PC-3 (cell line): ENCODE measurements at regions not wholly inside any gene's neighbourhood (a gene's known extent, or its start where the extent isn't known, plus 50 kb on each side); places are given as distances from the start of the nearest gene placed in this dataset.

Experiments used
- ATAC-seq: fragments of 200-7000 bp; cut with Tn5 transposase; 2 replicates; pipeline ENCODE4 v1.9.1; 2020; ENCODE audit warnings: mild to moderate bottlenecking, moderate library complexity
- BruUV-seq: library from RNA; stranded (reverse); fragments of 400-500 nt; replicated peaks from 2 replicates; lab custom pipeline; 2021; lab: Mats Ljungman, UMichigan
- CTCF ChIA-PET: fragments of 300-600 bp; sonication (Branson Sonifier 250); formaldehyde crosslinking; loops from one replicate; lab custom pipeline; 2022; ENCODE audit warnings: antibody characterized with exemption; lab: Charles Lee
- POLR2A ChIA-PET: fragments of 300-600 bp; sonication (Branson Sonifier 250); formaldehyde crosslinking; loops from one replicate; lab custom pipeline; 2022; ENCODE audit warnings: antibody characterized with exemption; ENCODE audit not compliant: unreplicated experiment; lab: Charles Lee
- DNase-seq: peaks from one replicate; pipeline ENCODE4 v3.0.0-alpha.2; 2015
- H2AFZ ChIP-seq: fragments of 300-600 bp; sonication (generic); 2 replicates; pipeline ENCODE4 v1.6.0; 2016; ENCODE audit warnings: antibody characterized with exemption, low read length
- H3F3A ChIP-seq: fragments of 300-600 bp; sonication (generic); one replicate; pipeline ENCODE4 v1.6.0; 2017; ENCODE audit warnings: antibody characterized with exemption, low read length, control low read depth, mild to moderate bottlenecking; ENCODE audit not compliant: unreplicated experiment
- H3K27ac ChIP-seq: fragments of 300-600 bp; sonication (generic); 2 replicates; pipeline ENCODE4 v1.5.1; 2016; ENCODE audit warnings: mild to moderate bottlenecking, low read length
- H3K27me3 ChIP-seq: fragments of 300-600 bp; sonication (generic); 2 replicates; pipeline ENCODE4 v1.6.1; 2016; ENCODE audit warnings: low read length, mixed read lengths
- H3K36me3 ChIP-seq: fragments of 300-600 bp; sonication (generic); 2 replicates; pipeline ENCODE4 v1.6.1; 2016; ENCODE audit warnings: low read depth, mixed run types, low read length, mixed read lengths
- H3K4me1 ChIP-seq: fragments of 300-600 bp; sonication (generic); 2 replicates; pipeline ENCODE4 v1.5.1; 2016; ENCODE audit warnings: low read length; ENCODE audit not compliant: insufficient read depth
- H3K4me2 ChIP-seq: fragments of 300-600 bp; sonication (generic); 2 replicates; pipeline ENCODE4 v1.6.0; 2016; ENCODE audit warnings: low read length
- H3K4me3 ChIP-seq: fragments of 300-600 bp; sonication (generic); 2 replicates; pipeline ENCODE4 v1.5.1; 2016; ENCODE audit warnings: mild to moderate bottlenecking, low read length, mixed read lengths
- H3K79me2 ChIP-seq: fragments of 300-600 bp; sonication (generic); 2 replicates; pipeline ENCODE4 v1.6.1; 2017; ENCODE audit warnings: low read length, mixed read lengths
- H3K9ac ChIP-seq: fragments of 300-600 bp; sonication (generic); 2 replicates; pipeline ENCODE4 v1.6.0; 2016; ENCODE audit warnings: mild to moderate bottlenecking, low read length
- H3K9me2 ChIP-seq: fragments of 300-600 bp; sonication (generic); replicated peaks from 2 replicates; pipeline ENCODE4 v1.6.1; 2016; ENCODE audit warnings: mixed run types, low read length, mixed read lengths
- H3K9me3 ChIP-seq: fragments of 300-600 bp; sonication (generic); 2 replicates; pipeline ENCODE4 v1.6.1; 2016; ENCODE audit warnings: low read length, mixed read lengths
- H4K20me1 ChIP-seq: fragments of 300-600 bp; sonication (generic); 2 replicates; pipeline ENCODE4 v1.6.1; 2016; ENCODE audit warnings: low read length, mixed read lengths
- CTCF ChIP-seq: fragments of 300-600 bp; sonication (generic); conservative IDR thresholded peaks from 2 replicates; pipeline ENCODE4 v1.5.1; 2017; ENCODE audit warnings: antibody characterized with exemption, low read depth, mild to moderate bottlenecking, low read length
- EZH2 ChIP-seq: fragments of 300-600 bp; sonication (generic); IDR thresholded peaks from one replicate; pipeline ENCODE4 v1.6.1; 2017; ENCODE audit warnings: antibody characterized with exemption, mild to moderate bottlenecking, low read length; ENCODE audit not compliant: unreplicated experiment
- EZH2phosphoT487 ChIP-seq: fragments of 300-600 bp; sonication (generic); IDR thresholded peaks from 2 replicates; pipeline ENCODE4 v1.6.1; 2018; ENCODE audit warnings: mild to moderate bottlenecking, antibody characterized with exemption, low read length, borderline replicate concordance
- intact Hi-C: fragments of 100-400 bp; cut with micrococcal nuclease; formaldehyde crosslinking; loops from 2 replicates; pipeline ENCODE4 v1.9.0; 2023

GRCh38 chr12:111174961-111175345, 193.9 kb downstream of the PHETA1 start:
- H3K79me2 ChIP-seq, result no peaks in the 10 kb centered on the region
- no peaks in the 10 kb centered on the region for H3K36me3 ChIP-seq
- no peak overlapping the region for H3K9ac ChIP-seq
- no peak for DNase-seq
- H3F3A ChIP-seq, result no peaks in the 10 kb centered on the region
- H3K27ac ChIP-seq, result no peak overlapping the region
- H2AFZ ChIP-seq, result no peak overlapping the region
- no peaks in the 10 kb centered on the region for H3K9me3 ChIP-seq
- intact Hi-C loops, result loop anchor here (1.0 to 5.0 kb wide), 3 partner anchors 151 to 281 kb away; no protein-coding TSS in a partner anchor
- TF ChIP-seq EZH2phosphoT487, result no peak
- no peak for TF ChIP-seq CTCF
- TF ChIP-seq EZH2, result no peak
- no peak overlapping the region for H3K4me2 ChIP-seq
- no TSS peak for BruUV-seq
- H3K27me3 ChIP-seq, result peaks cover 34% of the 10 kb centered on the region
- ChIA-PET CTCF (no interaction called here), POLR2A (no interaction called here)
- no peaks in the 10 kb centered on the region for H4K20me1 ChIP-seq
- H3K9me2 ChIP-seq, result no peaks in the 10 kb centered on the region
- H3K4me3 ChIP-seq, result no peak overlapping the region
- ATAC-seq, result no peak
- peaks cover 8% of the 10 kb centered on the region for H3K4me1 ChIP-seq

GRCh38 chr12:111174251-111174960, 194.5 kb downstream of the PHETA1 start:
- Histone ChIP-seq H3K9ac (no peak overlapping the region), H3K4me2 (no peak overlapping the region), H3K36me3 (no peaks in the 10 kb centered on the region), H4K20me1 (no peaks in the 10 kb centered on the region), H3K4me1 (peaks cover 8% of the 10 kb centered on the region), H3K27me3 (peaks cover 40% of the 10 kb centered on the region), H3K79me2 (no peaks in the 10 kb centered on the region), H3K9me3 (no peaks in the 10 kb centered on the region), H2AFZ (no peak overlapping the region), H3K27ac (no peak overlapping the region), H3F3A (no peaks in the 10 kb centered on the region), H3K4me3 (no peak overlapping the region), H3K9me2 (no peaks in the 10 kb centered on the region)
- peak; percentile 57 for ATAC-seq
- ChIA-PET POLR2A (no interaction called here), CTCF (no interaction called here)
- no TSS peak for BruUV-seq
- peak; percentile 62 for DNase-seq
- TF ChIP-seq CTCF, result peak; percentile 59
- no peak for TF ChIP-seq EZH2phosphoT487
- TF ChIP-seq EZH2, result no peak
- intact Hi-C loops, result loop anchor here (1.0 to 5.0 kb wide), 3 partner anchors 150 to 280 kb away; no protein-coding TSS in a partner anchor

- POLR2A ChIA-PET, result no interaction called here
Observed at GRCh38 chr12:111173836-111174235, 195.1 kb downstream of the PHETA1 start.

More at GRCh38 chr12:111173836-111174235, 195.1 kb downstream of the PHETA1 start:
- no TSS peak for BruUV-seq
- CTCF ChIA-PET, result no interaction called here
- no peaks in the 10 kb centered on the region for H4K20me1 ChIP-seq
- no peak for ATAC-seq
- H2AFZ ChIP-seq, result no peak overlapping the region
- intact Hi-C loops, result loop anchor here (1.0 to 5.0 kb wide), 3 partner anchors 150 to 280 kb away; no protein-coding TSS in a partner anchor
- no peak for TF ChIP-seq EZH2phosphoT487
- H3K9me2 ChIP-seq, result no peaks in the 10 kb centered on the region
- H3K9ac ChIP-seq, result no peak overlapping the region
- H3K4me3 ChIP-seq, result no peak overlapping the region
- DNase-seq, result no peak
- no peak overlapping the region for H3K4me2 ChIP-seq
- no peaks in the 10 kb centered on the region for H3K79me2 ChIP-seq
- no peak overlapping the region for H3K27ac ChIP-seq
- peaks cover 8% of the 10 kb centered on the region for H3K4me1 ChIP-seq
- peaks cover 45% of the 10 kb centered on the region for H3K27me3 ChIP-seq
- no peaks in the 10 kb centered on the region for H3K36me3 ChIP-seq
- H3K9me3 ChIP-seq, result no peaks in the 10 kb centered on the region
- no peaks in the 10 kb centered on the region for H3F3A ChIP-seq
